ENCODE measurements at regions not wholly inside any gene's neighbourhood (a gene's known extent, or its start where the extent isn't known, plus 50 kb on each side); places are given as distances from the start of the nearest gene placed in this dataset.

- TF ChIP-seq REST (IDR thresholded peaks at IDR 0.05; ENCODE audit: low read depth): no peak
- TF ChIP-seq, protein P1, sequence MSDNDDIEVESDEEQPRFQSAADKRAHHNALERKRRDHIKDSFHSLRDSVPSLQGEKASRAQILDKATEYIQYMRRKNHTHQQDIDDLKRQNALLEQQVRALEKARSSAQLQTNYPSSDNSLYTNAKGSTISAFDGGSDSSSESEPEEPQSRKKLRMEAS (IDR thresholded peaks at IDR 0.05): no peak
These were observed 181.2 kb upstream of the SMAD3 start (continued) for GRCh38 chr15:66884115-66884622.

DNA sequence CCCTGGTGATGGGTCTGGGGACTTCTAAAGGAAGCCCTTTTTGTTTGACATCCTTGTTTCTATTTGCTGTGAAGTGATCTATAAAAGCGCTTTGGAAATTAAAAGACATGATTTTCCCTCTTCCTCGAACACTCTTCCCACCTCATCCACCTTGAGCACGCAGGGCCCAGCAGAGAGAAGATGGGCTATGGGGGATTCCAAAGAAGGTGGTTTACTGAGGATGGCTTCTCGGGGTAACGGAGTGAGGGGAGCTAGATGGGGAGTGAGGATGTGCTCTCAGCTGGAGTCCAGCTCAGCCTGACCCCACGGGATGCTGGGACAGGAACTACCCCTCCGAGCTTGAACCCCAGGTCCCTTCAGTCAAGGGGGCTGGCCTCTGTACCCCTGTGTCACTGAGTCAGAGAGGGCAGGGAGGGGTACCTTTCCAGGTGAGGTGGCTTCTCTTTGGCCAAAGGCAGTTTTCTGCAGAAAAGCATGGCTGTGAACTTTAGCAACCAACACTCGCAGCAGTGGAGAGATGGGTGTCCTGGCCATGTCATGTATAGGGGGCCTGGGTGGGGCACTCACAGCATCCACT is 180.7 kb upstream of the SMAD3 start:
- Histone ChIP-seq H3K9me3 (ENCODE audit: control insufficient read depth in 1 of 2, insufficient read depth in 1 of 2, low read depth in 1 of 2, low read length in 2 of 2) (no peaks in the 10 kb centered on the region), H3K4me3 (replicated peaks in 1 of 2; ENCODE audit: low read depth in 1 of 2, low read length in 2 of 2) (no peak overlapping the region), H4K20me1 (ENCODE audit: insufficient read depth) (no peaks in the 10 kb centered on the region), H3K9me2 (ENCODE audit: insufficient read depth) (no peaks in the 10 kb centered on the region), H3K4me2 (ENCODE audit: low read length) (peak overlapping the region; percentile 68; the same call in 1 of the 2 replicates), H3K9ac (ENCODE audit: low read length) (no peak overlapping the region), H3K36me3 (ENCODE audit: control insufficient read depth in 1 of 2, insufficient read depth in 2 of 2, low read length in 2 of 2) (no peaks in the 10 kb centered on the region), H2AFZ (ENCODE audit: low read depth, low read length, poor library complexity, severe bottlenecking) (no peak overlapping the region), H3K4me1 (ENCODE audit: control insufficient read depth in 1 of 2, insufficient read depth in 2 of 2, low read length in 2 of 2) (peaks cover 32 to 72% of the 10 kb centered on the region in 2 experiments), H3K79me2 (ENCODE audit: insufficient read depth, low read length) (no peaks in the 10 kb centered on the region), H3K27me3 (ENCODE audit: insufficient read depth, low read length) (no peaks in the 10 kb centered on the region), H3K27ac (ENCODE audit: low read depth, low read length) (no peak overlapping the region)
- ATAC-seq (no peak), DNase-seq (ENCODE audit: low read depth, low spot score) (no peak)
- TF ChIP-seq ZNF274 (IDR thresholded peaks at IDR 0.05; ENCODE audit: low read depth, low read length) (no peak), POLR2AphosphoS5 (IDR thresholded peaks at IDR 0.05; ENCODE audit: low read depth, low read length) (no peak), ELF1 (IDR thresholded peaks at IDR 0.05; ENCODE audit: borderline replicate concordance, low read depth) (no peak)
- ChIA-PET CTCF (no interaction called here), POLR2A (no interaction called here), RAD21 (ENCODE audit: low non-redundant PET in 1 of 2, low total read pairs in 2 of 2, uncharacterized antibody in 2 of 2, unreplicated experiment in 2 of 2) (no interaction called here)
- BruUV-seq (replicated peaks): no TSS peak
- intact Hi-C loops (cut with micrococcal nuclease): no loop called here
